ENCODE measurements at regions not wholly inside any gene's neighbourhood (a gene's known extent, or its start where the extent isn't known, plus 50 kb on each side); places are given as distances from the start of the nearest gene placed in this dataset.

DNA sequence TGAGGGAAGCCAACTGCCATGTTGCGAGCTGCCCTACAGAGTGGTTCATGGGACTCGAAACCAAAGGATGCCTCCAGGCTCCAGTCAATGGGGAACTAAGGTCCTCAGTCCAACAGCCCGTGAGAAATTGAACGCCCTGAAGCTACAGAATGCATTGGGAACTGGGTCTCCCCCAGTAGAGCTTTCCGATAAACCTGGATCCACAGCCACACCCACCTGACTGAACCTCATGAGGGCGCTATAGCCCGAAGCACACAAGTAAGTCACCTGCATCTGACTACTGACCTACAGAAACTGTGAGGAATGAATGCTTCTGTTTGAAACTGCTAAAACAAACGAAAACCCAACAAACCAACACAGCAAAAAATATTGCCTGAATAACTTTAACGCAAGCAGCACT, 1297.7 kb downstream of the AACS start:
- Histone ChIP-seq H3K9me3 (ENCODE audit: control insufficient read depth, low read length) (no peaks in the 10 kb centered on the region), H3K4me1 (ENCODE audit: control insufficient read depth, insufficient read depth, low read length, poor library complexity, severe bottlenecking) (no peaks in the 10 kb centered on the region), H3K4me3 (ENCODE audit: insufficient read depth, low read depth, low read length, poor library complexity, severe bottlenecking) (no peak overlapping the region), H3K27ac (ENCODE audit: insufficient read depth, low read length, poor library complexity, severe bottlenecking) (no peak overlapping the region), H3K27me3 (replicated peaks; ENCODE audit: control insufficient read depth, insufficient read depth, low read length, poor library complexity, severe bottlenecking) (no peaks in the 10 kb centered on the region), H3K36me3 (ENCODE audit: control insufficient read depth, insufficient read depth, low read length) (no peaks in the 10 kb centered on the region)
- no peak for DNase-seq

DNA sequence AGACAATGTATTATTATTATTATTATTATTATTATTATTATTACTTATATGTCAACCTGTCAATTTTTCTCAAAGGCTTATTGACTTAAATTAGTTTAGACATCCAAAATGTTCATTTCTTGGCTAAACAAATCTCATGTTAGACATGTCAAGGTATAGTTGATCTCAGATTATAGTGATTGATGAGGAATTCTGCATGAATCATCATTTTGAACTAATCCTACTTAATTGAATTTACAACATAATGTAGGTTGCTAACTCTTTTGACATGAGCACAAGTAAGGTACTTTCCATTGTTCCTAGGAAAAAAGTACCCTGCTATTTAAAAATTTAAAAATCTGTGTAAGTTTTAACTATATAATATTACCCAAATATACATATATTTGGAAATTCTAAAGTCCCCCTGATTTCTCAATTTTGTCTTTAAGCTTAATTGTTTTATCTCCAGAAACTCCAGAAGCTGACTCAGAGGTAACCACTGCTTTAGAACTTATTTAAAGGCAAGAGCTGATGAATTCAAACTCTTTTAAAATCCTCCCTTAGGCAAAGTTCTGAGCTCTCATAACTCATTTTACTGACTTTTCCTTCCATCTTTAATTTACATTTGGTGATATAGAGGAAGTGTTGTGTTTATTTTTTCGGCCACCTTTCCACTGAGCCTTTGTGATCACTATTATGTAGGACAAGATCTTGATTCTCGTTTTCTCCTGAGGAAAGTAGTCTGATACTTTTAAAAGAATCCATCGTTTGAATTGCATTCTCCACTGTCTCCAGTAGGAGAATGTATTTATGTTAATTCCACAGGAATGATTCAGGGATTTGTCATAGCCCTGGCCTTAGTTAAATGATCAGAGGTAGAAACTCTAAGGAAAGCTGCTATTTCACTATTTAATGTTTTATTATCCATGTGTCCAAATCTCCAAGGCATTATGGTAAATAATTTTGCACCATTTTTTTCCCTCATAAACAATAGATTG, 1304.5 kb downstream of the AACS start:
- DNase-seq, result no peak
- no peak overlapping the region for H3K27ac ChIP-seq (ENCODE audit: insufficient read depth, low read length, poor library complexity, severe bottlenecking)
- no peaks in the 10 kb centered on the region for H3K36me3 ChIP-seq (ENCODE audit: control insufficient read depth, insufficient read depth, low read length)
- no peak overlapping the region for H3K4me3 ChIP-seq (ENCODE audit: insufficient read depth, low read depth, low read length, poor library complexity, severe bottlenecking)
- no peaks in the 10 kb centered on the region for H3K9me3 ChIP-seq (ENCODE audit: control insufficient read depth, low read length)
- no peaks in the 10 kb centered on the region for H3K4me1 ChIP-seq (ENCODE audit: control insufficient read depth, insufficient read depth, low read length, poor library complexity, severe bottlenecking)
- no peaks in the 10 kb centered on the region for H3K27me3 ChIP-seq (replicated peaks; ENCODE audit: control insufficient read depth, insufficient read depth, low read length, poor library complexity, severe bottlenecking)

DNA sequence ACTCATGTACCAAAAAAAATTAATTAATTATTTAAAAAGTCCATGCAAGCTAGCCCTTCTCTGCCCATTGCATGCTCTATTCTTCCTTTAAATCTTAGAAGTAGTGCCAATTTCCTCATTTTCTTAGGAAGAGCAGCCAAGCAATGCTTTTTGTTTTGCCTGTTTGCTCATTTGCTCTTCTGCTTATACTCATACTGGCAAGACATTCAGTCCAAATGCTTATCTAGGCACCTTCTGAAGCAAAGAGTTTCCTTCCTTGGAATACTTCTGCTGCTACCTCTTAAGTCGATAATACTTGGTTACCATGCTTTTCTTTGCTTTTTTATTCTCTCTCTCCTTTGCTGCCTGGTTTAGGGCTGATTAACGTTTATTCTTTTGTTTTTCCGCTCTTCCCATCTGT, 1318.3 kb downstream of the AACS start:
- no peak overlapping the region for H3K4me3 ChIP-seq (ENCODE audit: insufficient read depth, low read depth, low read length, poor library complexity, severe bottlenecking)
- DNase-seq, result no peak
- H3K27me3 ChIP-seq (replicated peaks; ENCODE audit: control insufficient read depth, insufficient read depth, low read length, poor library complexity, severe bottlenecking), result no peaks in the 10 kb centered on the region
- H3K4me1 ChIP-seq (ENCODE audit: control insufficient read depth, insufficient read depth, low read length, poor library complexity, severe bottlenecking), result no peaks in the 10 kb centered on the region
- H3K36me3 ChIP-seq (ENCODE audit: control insufficient read depth, insufficient read depth, low read length), result no peaks in the 10 kb centered on the region
- H3K9me3 ChIP-seq (ENCODE audit: control insufficient read depth, low read length), result no peaks in the 10 kb centered on the region
- H3K27ac ChIP-seq (ENCODE audit: insufficient read depth, low read length, poor library complexity, severe bottlenecking), result no peak overlapping the region

DNA sequence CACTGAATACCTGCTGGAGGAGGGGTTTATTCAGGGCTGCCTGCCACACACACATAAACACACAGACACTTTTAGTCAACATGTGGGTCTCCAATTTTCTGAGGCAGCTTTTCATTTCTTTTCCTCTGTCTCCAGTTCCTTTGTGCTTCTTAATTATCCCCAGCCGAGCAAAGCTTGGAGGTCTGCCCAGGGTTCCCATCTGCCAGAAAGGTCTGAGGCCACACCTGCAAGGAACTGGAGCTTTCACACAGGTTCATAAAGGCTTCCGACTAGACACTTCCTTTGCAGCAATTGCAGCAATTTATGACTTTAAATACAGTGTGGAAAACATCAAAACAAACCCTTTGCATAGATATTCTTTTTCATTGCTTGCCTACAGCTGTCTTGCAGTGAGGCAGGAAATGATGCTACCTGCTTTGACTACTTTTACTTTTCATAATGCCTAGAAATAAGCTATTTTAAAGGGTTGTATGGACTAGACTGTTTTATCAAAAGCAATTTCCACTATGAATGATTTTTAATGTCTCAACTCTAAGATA, 1318.9 kb downstream of the AACS start:
- no peaks in the 10 kb centered on the region for H3K9me3 ChIP-seq (ENCODE audit: control insufficient read depth, low read length)
- no peak for DNase-seq
- no peaks in the 10 kb centered on the region for H3K4me1 ChIP-seq (ENCODE audit: control insufficient read depth, insufficient read depth, low read length, poor library complexity, severe bottlenecking)
- no peak overlapping the region for H3K27ac ChIP-seq (ENCODE audit: insufficient read depth, low read length, poor library complexity, severe bottlenecking)
- no peaks in the 10 kb centered on the region for H3K27me3 ChIP-seq (replicated peaks; ENCODE audit: control insufficient read depth, insufficient read depth, low read length, poor library complexity, severe bottlenecking)
- no peak overlapping the region for H3K4me3 ChIP-seq (ENCODE audit: insufficient read depth, low read depth, low read length, poor library complexity, severe bottlenecking)
- H3K36me3 ChIP-seq (ENCODE audit: control insufficient read depth, insufficient read depth, low read length), result no peaks in the 10 kb centered on the region

DNA sequence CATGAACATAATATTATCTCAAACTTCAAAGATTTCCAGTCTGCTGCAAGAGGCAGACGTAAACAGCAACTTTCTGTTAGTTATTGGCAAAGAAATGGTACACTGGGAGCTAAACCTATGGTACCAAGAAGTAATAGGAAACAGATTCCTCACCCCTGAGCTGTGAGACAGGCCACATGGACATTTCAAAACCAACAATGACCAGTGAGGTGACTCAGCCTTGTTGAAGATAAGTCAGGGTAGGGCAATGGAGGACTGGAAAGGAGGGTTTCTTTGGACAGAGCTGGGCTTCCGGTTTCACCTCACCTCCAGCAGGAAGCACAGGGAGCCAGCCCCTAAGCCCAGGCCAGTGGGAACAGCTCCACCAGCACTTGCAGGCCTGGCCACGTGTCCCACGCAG, 1320.5 kb downstream of the AACS start:
- H3K27me3 ChIP-seq (replicated peaks; ENCODE audit: control insufficient read depth, insufficient read depth, low read length, poor library complexity, severe bottlenecking), result no peaks in the 10 kb centered on the region
- no peaks in the 10 kb centered on the region for H3K4me1 ChIP-seq (ENCODE audit: control insufficient read depth, insufficient read depth, low read length, poor library complexity, severe bottlenecking)
- no peak overlapping the region for H3K4me3 ChIP-seq (ENCODE audit: insufficient read depth, low read depth, low read length, poor library complexity, severe bottlenecking)
- H3K27ac ChIP-seq (ENCODE audit: insufficient read depth, low read length, poor library complexity, severe bottlenecking), result no peak overlapping the region
- H3K9me3 ChIP-seq (ENCODE audit: control insufficient read depth, low read length), result no peaks in the 10 kb centered on the region
- no peak for DNase-seq
- no peaks in the 10 kb centered on the region for H3K36me3 ChIP-seq (ENCODE audit: control insufficient read depth, insufficient read depth, low read length)

DNA sequence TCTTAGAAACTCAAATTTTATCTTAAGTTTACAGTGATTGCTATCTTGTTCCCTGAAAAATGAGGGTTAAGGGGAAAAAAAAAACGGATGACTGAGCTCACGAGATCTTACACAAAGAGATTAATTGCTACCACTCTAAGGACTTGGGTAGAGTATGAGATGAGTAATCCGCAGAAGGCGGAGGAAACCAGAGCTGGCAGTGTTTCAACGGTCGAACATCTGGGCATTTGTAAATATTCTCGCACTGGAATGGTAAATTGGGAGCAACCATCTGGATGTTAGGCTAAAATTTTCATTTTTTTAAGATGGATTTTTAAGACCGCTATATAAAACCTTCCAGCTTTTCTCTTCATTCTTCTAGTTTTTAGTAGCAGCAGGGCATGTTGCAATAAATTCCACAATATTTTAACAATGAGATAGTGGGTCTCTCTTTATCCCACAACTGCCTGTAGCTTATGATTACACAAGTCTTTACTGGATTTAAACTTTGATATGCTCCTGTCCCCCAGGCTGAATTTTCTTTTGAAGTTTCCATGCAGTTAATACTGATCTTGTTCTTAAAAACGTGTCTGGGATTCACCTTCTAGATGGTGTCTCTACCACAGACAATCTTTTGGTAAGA, 1324.1 kb downstream of the AACS start:
- Histone ChIP-seq H3K4me1 (ENCODE audit: control insufficient read depth, insufficient read depth, low read length, poor library complexity, severe bottlenecking) (no peaks in the 10 kb centered on the region), H3K27me3 (replicated peaks; ENCODE audit: control insufficient read depth, insufficient read depth, low read length, poor library complexity, severe bottlenecking) (no peaks in the 10 kb centered on the region), H3K4me3 (ENCODE audit: insufficient read depth, low read depth, low read length, poor library complexity, severe bottlenecking) (no peak overlapping the region), H3K9me3 (ENCODE audit: control insufficient read depth, low read length) (no peaks in the 10 kb centered on the region), H3K27ac (ENCODE audit: insufficient read depth, low read length, poor library complexity, severe bottlenecking) (no peak overlapping the region), H3K36me3 (ENCODE audit: control insufficient read depth, insufficient read depth, low read length) (no peaks in the 10 kb centered on the region)
- DNase-seq, result no peak

DNA sequence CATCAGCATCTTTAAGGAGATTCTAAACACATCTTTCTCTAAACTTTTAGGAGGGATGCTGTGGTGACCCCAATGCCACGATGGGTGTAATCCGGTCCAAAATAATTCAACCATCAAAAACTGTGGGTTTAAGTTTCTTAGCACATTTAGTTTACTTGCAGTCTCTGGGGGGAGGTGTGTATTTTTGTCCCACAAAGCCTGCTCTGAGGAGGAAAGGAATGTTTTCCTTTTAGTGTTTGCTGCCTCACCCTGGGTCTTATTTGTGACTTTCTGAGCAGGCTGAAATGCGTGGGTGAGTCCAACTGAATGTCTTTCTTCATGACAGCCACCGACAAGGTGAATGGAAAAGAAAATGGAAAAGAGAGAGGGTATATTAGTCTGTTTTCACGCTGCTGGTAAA, 1324.7 kb downstream of the AACS start:
- Histone ChIP-seq H3K4me1 (ENCODE audit: control insufficient read depth, insufficient read depth, low read length, poor library complexity, severe bottlenecking) (no peaks in the 10 kb centered on the region), H3K27me3 (replicated peaks; ENCODE audit: control insufficient read depth, insufficient read depth, low read length, poor library complexity, severe bottlenecking) (no peaks in the 10 kb centered on the region), H3K4me3 (ENCODE audit: insufficient read depth, low read depth, low read length, poor library complexity, severe bottlenecking) (no peak overlapping the region), H3K27ac (ENCODE audit: insufficient read depth, low read length, poor library complexity, severe bottlenecking) (no peak overlapping the region), H3K9me3 (ENCODE audit: control insufficient read depth, low read length) (no peaks in the 10 kb centered on the region), H3K36me3 (ENCODE audit: control insufficient read depth, insufficient read depth, low read length) (no peaks in the 10 kb centered on the region)
- no peak for DNase-seq

DNA sequence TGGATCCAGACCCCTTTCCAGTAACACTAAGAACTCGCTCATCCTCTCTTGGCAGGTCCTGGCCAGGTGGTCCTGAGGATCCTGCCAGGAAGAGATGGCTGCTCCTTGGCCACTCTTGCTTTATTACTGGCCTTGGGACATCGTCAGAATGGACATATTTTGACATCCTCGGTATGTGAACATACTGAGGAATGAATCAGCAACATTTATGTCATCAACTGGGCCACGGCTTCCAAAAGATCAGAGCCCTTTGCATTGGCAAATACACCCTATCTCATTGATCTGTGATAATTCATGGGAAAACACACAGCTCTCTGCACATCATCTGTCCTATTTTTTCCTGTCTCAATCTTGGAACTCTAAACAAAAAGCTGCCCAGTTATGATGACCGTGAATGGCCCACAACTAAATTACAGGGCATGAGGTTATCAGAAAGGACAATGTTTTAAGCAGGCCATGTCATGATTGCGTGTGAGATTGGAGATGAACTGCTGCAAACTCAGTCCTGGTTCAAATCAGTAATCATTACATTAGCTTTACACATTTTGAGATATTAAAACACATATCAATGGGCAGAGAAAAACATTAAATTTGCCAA, 1325.8 kb downstream of the AACS start:
- H3K4me3 ChIP-seq (ENCODE audit: insufficient read depth, low read depth, low read length, poor library complexity, severe bottlenecking), result no peak overlapping the region
- H3K36me3 ChIP-seq (ENCODE audit: control insufficient read depth, insufficient read depth, low read length), result no peaks in the 10 kb centered on the region
- DNase-seq, result no peak
- H3K4me1 ChIP-seq (ENCODE audit: control insufficient read depth, insufficient read depth, low read length, poor library complexity, severe bottlenecking), result no peaks in the 10 kb centered on the region
- no peaks in the 10 kb centered on the region for H3K27me3 ChIP-seq (replicated peaks; ENCODE audit: control insufficient read depth, insufficient read depth, low read length, poor library complexity, severe bottlenecking)
- H3K9me3 ChIP-seq (ENCODE audit: control insufficient read depth, low read length), result no peaks in the 10 kb centered on the region
- H3K27ac ChIP-seq (ENCODE audit: insufficient read depth, low read length, poor library complexity, severe bottlenecking), result no peak overlapping the region

DNA sequence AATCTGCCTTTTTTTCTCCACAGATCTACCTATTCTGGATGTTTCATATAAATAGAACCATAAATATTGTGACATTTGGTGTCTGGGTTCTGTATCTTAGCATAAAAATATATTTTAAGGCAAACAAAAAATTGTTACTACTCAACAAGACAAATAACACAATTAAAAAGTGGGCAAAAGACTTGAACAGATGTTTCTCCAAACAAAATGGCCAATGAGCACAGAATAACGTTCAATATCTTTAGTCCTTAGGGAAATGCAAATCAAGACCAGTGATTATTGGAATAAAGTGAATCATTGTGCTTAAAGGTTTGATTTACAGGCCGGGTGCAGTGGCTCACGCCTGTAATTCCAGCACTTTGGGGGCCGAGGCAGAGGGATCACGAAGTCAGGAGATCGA, 1331.3 kb downstream of the AACS start:
- Histone ChIP-seq H3K9me3 (ENCODE audit: control insufficient read depth, low read length) (no peaks in the 10 kb centered on the region), H3K27me3 (replicated peaks; ENCODE audit: control insufficient read depth, insufficient read depth, low read length, poor library complexity, severe bottlenecking) (no peaks in the 10 kb centered on the region), H3K4me1 (ENCODE audit: control insufficient read depth, insufficient read depth, low read length, poor library complexity, severe bottlenecking) (no peaks in the 10 kb centered on the region), H3K4me3 (ENCODE audit: insufficient read depth, low read depth, low read length, poor library complexity, severe bottlenecking) (no peak overlapping the region), H3K36me3 (ENCODE audit: control insufficient read depth, insufficient read depth, low read length) (no peaks in the 10 kb centered on the region), H3K27ac (ENCODE audit: insufficient read depth, low read length, poor library complexity, severe bottlenecking) (no peak overlapping the region)
- no peak for DNase-seq

All from effector memory CD4-positive, alpha-beta T cell (primary cell).